Memory B cell (primary cell): ENCODE measurements at regions not wholly inside any gene's neighbourhood (a gene's known extent, or its start where the extent isn't known, plus 50 kb on each side); places are given as distances from the start of the nearest gene placed in this dataset.

Experiments used
- ATAC-seq: fragments of 150-1000 bp; cut with Tn5 transposase; 2 replicates; pipeline ENCODE4 v1.10.0; 2021; ENCODE audit warnings: low read depth, mild to moderate bottlenecking, moderate library complexity
- DNase-seq, 2 donors: peaks; one replicate each; pipeline ENCODE4 v3.0.0; 2022; ENCODE audit warnings: low spot score in 2 of 2
- H3K27ac Mint-ChIP-seq: one replicate; pipeline ENCODE4 v1.8.0; 2022; ENCODE audit warnings: mild to moderate bottlenecking, moderate library complexity, mixed read lengths
- H3K27me3 Mint-ChIP-seq: one replicate; pipeline ENCODE4 v1.8.0; 2022; ENCODE audit warnings: mixed read lengths
- H3K36me3 Mint-ChIP-seq: one replicate; pipeline ENCODE4 v1.8.0; 2022; ENCODE audit warnings: mild to moderate bottlenecking, mixed read lengths
- H3K4me1 Mint-ChIP-seq: one replicate; pipeline ENCODE4 v1.8.0; 2022; ENCODE audit warnings: mixed read lengths
- H3K4me3 Mint-ChIP-seq: one replicate; pipeline ENCODE4 v1.8.0; 2022; ENCODE audit warnings: mild to moderate bottlenecking, moderate library complexity, mixed read lengths
- H3K9me3 Mint-ChIP-seq: one replicate; pipeline ENCODE4 v1.8.0; 2022; ENCODE audit warnings: mixed read lengths

DNA sequence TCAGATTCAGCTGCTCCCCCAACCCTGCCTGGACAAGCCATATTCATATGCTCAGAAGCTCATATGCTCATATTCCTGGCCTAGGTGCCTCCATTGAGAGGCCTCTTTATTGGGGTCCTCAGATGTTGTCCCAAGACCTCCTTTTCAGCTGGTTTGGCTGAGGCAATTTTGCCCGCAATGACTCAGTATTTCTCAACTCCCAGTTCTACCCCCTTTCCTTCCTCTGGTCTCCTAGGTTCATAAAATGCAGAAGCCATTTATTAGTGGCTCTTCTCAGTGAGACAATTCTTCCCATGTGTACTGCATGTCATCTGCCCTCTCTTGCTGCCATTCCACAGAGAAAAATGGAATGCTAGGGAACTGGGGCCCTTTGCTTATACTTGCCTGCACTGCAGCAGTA, 110.7 kb downstream of the INHBA start:
- no peaks in the 10 kb centered on the region for H3K36me3 Mint-ChIP-seq
- peaks cover 6% of the 10 kb centered on the region for H3K27me3 Mint-ChIP-seq
- ATAC-seq (no peak), DNase-seq (no peak)
- peaks cover 11% of the 10 kb centered on the region for H3K9me3 Mint-ChIP-seq
- no peak overlapping the region for H3K4me3 Mint-ChIP-seq
- H3K4me1 Mint-ChIP-seq = no peaks in the 10 kb centered on the region
- no peak overlapping the region for H3K27ac Mint-ChIP-seq

DNA sequence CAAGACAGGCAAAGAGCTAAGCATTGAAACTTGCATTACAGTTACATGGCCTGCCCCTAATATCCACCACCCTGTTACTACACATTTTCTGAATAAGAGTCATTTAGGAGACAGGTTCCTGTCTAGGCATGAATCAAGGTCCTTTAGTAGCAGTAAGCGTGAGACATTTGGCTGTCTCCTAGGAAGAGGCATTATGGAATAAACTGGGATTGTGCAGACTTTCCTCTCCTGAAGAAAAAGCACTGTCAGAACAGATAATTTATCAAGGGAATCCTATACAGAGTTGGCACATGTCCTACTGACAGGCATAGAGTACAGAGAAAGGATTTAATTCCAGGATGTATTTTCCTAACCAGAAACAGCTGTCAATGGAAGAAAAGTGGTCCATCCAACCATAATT, 111.9 kb downstream of the INHBA start:
- Mint-ChIP-seq H3K4me3 (no peak overlapping the region), H3K36me3 (no peaks in the 10 kb centered on the region), H3K27ac (no peak overlapping the region), H3K4me1 (no peaks in the 10 kb centered on the region), H3K27me3 (peaks cover 6% of the 10 kb centered on the region), H3K9me3 (peaks cover 3% of the 10 kb centered on the region)
- no peak for DNase-seq
- no peak for ATAC-seq

DNA sequence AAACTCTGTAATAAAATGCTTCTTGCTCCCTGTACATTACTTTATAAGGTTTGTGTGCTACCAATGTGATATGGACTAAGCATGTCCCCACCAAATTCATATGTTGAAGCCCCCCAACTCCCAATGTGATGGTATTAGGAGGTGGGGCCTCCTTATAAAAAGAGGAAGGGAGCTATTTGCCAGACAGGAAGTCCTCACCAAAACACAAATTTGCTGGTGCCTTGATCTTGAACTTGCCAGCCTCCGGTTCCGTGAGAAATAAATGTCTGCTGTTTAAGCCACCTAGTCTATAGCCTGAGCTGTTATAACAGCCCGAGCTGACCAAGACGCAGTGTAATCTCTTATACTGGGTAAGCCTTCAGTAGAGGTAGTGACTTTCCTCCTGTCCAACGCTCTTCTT, 114.5 kb downstream of the INHBA start:
- Mint-ChIP-seq H3K36me3 (no peaks in the 10 kb centered on the region), H3K4me3 (no peak overlapping the region), H3K4me1 (no peaks in the 10 kb centered on the region), H3K9me3 (no peaks in the 10 kb centered on the region), H3K27me3 (peaks cover 6% of the 10 kb centered on the region), H3K27ac (no peak overlapping the region)
- ATAC-seq (no peak), DNase-seq (no peak)

- peaks cover 6% of the 10 kb centered on the region for H3K27me3 Mint-ChIP-seq
- ATAC-seq = no peak
- no peaks in the 10 kb centered on the region for H3K9me3 Mint-ChIP-seq
- no peaks in the 10 kb centered on the region for H3K36me3 Mint-ChIP-seq
- H3K4me1 Mint-ChIP-seq = no peaks in the 10 kb centered on the region
- H3K27ac Mint-ChIP-seq = no peak overlapping the region
- DNase-seq = no peak
- H3K4me3 Mint-ChIP-seq = no peak overlapping the region
Observed at GRCh38 chr7:41586931-41587640, 115.8 kb downstream of the INHBA start.

DNA sequence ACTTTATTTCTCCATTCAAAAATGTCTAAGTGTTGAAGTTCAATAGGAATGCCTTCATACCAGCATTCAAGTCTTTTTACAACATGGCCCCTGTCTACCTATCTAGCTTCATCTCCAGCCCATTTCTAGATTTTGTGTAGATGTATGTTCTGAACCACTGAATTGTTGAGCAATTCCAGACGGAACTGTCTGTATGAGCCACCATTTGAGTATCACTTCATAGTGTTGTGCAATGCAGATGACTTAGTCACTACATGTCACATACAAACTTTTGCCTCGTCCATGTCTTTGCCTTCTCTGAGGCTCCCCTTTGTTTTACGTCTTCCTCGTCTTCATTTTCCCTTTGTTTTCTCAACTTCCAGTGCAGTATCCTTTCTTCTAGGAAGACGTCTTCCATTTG, 118.1 kb downstream of the INHBA start:
- no peak for ATAC-seq
- no peak overlapping the region for H3K27ac Mint-ChIP-seq
- no peak overlapping the region for H3K4me3 Mint-ChIP-seq
- H3K36me3 Mint-ChIP-seq = no peaks in the 10 kb centered on the region
- H3K27me3 Mint-ChIP-seq = peaks cover 4% of the 10 kb centered on the region
- H3K4me1 Mint-ChIP-seq = no peaks in the 10 kb centered on the region
- DNase-seq = no peak
- no peaks in the 10 kb centered on the region for H3K9me3 Mint-ChIP-seq

DNA sequence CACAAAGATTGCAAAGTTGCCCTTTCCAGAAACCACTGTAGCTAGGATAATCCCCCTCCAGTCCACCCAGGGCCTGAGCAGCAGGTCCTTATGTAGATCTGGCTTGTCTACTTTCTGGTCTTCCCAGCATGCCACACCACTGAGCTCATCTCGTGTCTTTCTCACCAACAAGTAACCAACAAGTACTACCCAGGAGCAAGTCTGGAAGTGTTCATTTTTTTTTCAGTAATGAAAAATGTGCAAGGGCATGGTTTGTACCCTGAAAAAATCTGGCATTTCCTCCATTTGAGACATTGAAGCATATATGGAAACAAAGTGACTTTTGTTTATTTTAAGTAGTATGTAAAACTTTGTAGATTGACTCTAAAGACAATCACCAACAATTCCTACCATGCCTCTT, 120.8 kb downstream of the INHBA start:
- Mint-ChIP-seq H3K4me1 (no peaks in the 10 kb centered on the region), H3K27me3 (peaks cover 4% of the 10 kb centered on the region), H3K9me3 (no peaks in the 10 kb centered on the region)

DNA sequence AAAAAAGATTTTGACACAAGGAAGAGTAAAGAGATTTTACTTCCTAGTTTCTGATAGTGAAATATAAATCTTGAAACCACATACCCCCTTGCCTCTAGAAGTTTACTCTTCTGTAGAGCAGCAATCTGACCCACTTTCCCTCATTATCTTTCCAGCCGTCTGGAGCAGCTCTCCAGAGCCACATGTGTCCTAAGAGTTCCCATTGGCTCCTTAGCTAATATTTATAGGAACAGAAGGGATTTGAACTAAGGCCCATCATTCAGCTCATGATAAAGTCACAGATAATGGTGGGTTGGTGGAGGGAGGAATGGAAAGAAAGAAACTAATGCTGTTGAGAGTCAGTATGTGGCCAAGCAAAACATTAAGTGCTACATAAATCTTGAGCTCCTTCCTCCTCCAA, 121.8 kb downstream of the INHBA start:
- Mint-ChIP-seq H3K36me3 (no peaks in the 10 kb centered on the region), H3K4me3 (no peak overlapping the region), H3K9me3 (no peaks in the 10 kb centered on the region), H3K4me1 (no peaks in the 10 kb centered on the region), H3K27ac (no peak overlapping the region), H3K27me3 (peaks cover 4% of the 10 kb centered on the region)
- no peak for ATAC-seq
- no peak for DNase-seq

More for the DNA sequence above, 120.8 kb downstream of the INHBA start:
- Mint-ChIP-seq H3K27ac (no peak overlapping the region), H3K36me3 (no peaks in the 10 kb centered on the region), H3K4me3 (no peak overlapping the region)
- no peak for ATAC-seq
- no peak for DNase-seq

- DNase-seq (no peak), ATAC-seq (no peak)
- peaks cover 4% of the 10 kb centered on the region for H3K27me3 Mint-ChIP-seq
- H3K9me3 Mint-ChIP-seq = no peaks in the 10 kb centered on the region
- no peaks in the 10 kb centered on the region for H3K36me3 Mint-ChIP-seq
- H3K4me1 Mint-ChIP-seq = no peaks in the 10 kb centered on the region
- no peak overlapping the region for H3K4me3 Mint-ChIP-seq
- no peak overlapping the region for H3K27ac Mint-ChIP-seq
Observed at GRCh38 chr7:41579961-41580935, 122.6 kb downstream of the INHBA start.

GRCh38 chr7:41578700-41579099, 124.2 kb downstream of the INHBA start:
- ATAC-seq = no peak
- Mint-ChIP-seq H3K36me3 (no peaks in the 10 kb centered on the region), H3K9me3 (no peaks in the 10 kb centered on the region)

GRCh38 chr7:41576166-41576565, 126.7 kb downstream of the INHBA start:
- no peak for DNase-seq
- Mint-ChIP-seq H3K36me3 (no peaks in the 10 kb centered on the region), H3K27me3 (peaks cover 4% of the 10 kb centered on the region), H3K4me1 (no peaks in the 10 kb centered on the region), H3K27ac (no peak overlapping the region), H3K4me3 (no peak overlapping the region), H3K9me3 (no peaks in the 10 kb centered on the region)
- no peak for ATAC-seq

More at GRCh38 chr7:41578700-41579099, 124.2 kb downstream of the INHBA start:
- Mint-ChIP-seq H3K4me3 (no peak overlapping the region), H3K4me1 (no peaks in the 10 kb centered on the region), H3K27me3 (peaks cover 4% of the 10 kb centered on the region), H3K27ac (no peak overlapping the region)
- DNase-seq = no peak

GRCh38 chr7:41574377-41574776, 128.5 kb downstream of the INHBA start:
- no peak overlapping the region for H3K4me3 Mint-ChIP-seq
- DNase-seq (no peak), ATAC-seq (no peak)
- no peak overlapping the region for H3K27ac Mint-ChIP-seq
- H3K4me1 Mint-ChIP-seq = no peaks in the 10 kb centered on the region
- H3K36me3 Mint-ChIP-seq = no peaks in the 10 kb centered on the region
- H3K9me3 Mint-ChIP-seq = no peaks in the 10 kb centered on the region
- peaks cover 4% of the 10 kb centered on the region for H3K27me3 Mint-ChIP-seq

DNA sequence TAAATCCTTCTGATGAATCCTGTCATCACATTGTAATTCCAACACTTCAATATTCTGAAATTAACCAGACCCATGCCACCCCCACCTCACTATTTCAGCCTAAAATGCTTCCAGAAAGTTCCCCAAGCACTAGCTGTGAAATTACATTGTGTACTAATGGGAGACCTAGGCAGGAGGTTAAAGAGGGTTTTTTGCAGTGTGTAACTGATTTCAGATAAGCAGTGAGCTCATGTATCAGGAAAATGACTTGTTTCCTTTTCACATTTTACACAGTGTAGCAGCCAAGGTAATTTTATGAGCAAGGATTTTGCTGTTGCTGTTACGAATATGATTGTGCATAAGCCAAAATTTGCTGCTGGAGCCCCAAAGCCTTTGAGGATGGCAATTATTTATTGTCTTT, 129.0 kb downstream of the INHBA start:
- no peaks in the 10 kb centered on the region for H3K36me3 Mint-ChIP-seq
- H3K27ac Mint-ChIP-seq = no peak overlapping the region
- H3K9me3 Mint-ChIP-seq = no peaks in the 10 kb centered on the region
- H3K4me1 Mint-ChIP-seq = no peaks in the 10 kb centered on the region
- H3K4me3 Mint-ChIP-seq = no peak overlapping the region
- DNase-seq = no peak
- no peak for ATAC-seq
- peaks cover 4% of the 10 kb centered on the region for H3K27me3 Mint-ChIP-seq

DNA sequence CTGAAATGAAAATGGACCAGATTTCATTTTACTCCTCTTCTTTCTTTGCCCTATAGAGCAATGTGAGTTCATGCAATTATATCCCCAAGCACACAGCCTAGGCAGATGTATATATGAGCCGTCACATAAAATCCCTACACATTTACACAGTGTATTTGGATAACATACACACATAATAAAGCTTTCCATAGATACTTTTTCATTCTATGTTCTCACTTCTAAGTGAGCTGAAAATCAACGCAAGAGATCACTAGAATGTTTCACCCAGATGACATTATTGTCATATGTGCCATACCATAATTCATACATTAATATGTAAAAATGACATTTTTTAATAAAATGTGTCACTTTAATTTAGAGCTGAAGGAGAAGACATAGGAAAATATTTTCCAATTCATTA, 129.4 kb downstream of the INHBA start:
- Mint-ChIP-seq H3K4me3 (no peak overlapping the region), H3K27ac (no peak overlapping the region), H3K9me3 (no peaks in the 10 kb centered on the region), H3K27me3 (peaks cover 4% of the 10 kb centered on the region), H3K4me1 (no peaks in the 10 kb centered on the region), H3K36me3 (no peaks in the 10 kb centered on the region)
- ATAC-seq (no peak), DNase-seq (no peak)

DNA sequence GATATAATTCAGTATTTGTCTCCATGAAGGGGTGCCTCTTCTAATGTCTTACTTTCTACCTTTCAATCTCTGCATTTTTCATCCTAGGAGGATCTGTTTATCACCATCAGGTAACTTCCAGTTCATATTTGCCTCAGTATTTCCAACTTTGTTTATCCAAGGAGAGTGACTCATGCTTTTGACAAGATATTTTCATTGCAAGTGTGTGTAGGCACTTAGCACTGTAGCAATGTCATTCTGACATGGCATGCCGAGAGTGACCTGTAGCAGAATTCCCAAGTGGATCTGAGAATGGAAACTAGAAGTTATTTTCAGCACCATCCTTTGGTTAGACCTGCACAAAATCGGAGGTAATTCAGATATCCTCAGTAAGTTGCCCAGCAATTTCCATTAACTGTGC, 129.9 kb downstream of the INHBA start:
- no peaks in the 10 kb centered on the region for H3K36me3 Mint-ChIP-seq
- H3K4me3 Mint-ChIP-seq = no peak overlapping the region
- no peak for ATAC-seq
- no peak for DNase-seq
- no peaks in the 10 kb centered on the region for H3K4me1 Mint-ChIP-seq
- H3K27me3 Mint-ChIP-seq = peaks cover 4% of the 10 kb centered on the region
- H3K9me3 Mint-ChIP-seq = no peaks in the 10 kb centered on the region
- no peak overlapping the region for H3K27ac Mint-ChIP-seq
